Right lobe of liver (tissue), 6 donors: ENCODE measurements at regions not wholly inside any gene's neighbourhood (a gene's known extent, or its start where the extent isn't known, plus 50 kb on each side); places are given as distances from the start of the nearest gene placed in this dataset.

ENCODE experiments used
- ATAC-seq, 4 donors: fragments of 200-7000 bp; cut with Tn5 transposase; one replicate each; pipeline ENCODE4 v1.9.1; 2020; ENCODE audit warnings: mild to moderate bottlenecking in 4 of 4, moderate library complexity in 4 of 4
- DNase-seq, 3 donors: peaks; one replicate each; pipeline ENCODE4 v3.0.0-alpha.2; 2020
- H3K27ac ChIP-seq, 3 donors: fragments of 200-600 bp; one replicate each; pipeline ENCODE4 v1.8.0; 2022
- H3K27me3 ChIP-seq, 2 donors: fragments of 200-600 bp; one replicate each; pipeline ENCODE4 v1.8.0; 2022
- H3K36me3 ChIP-seq, 4 donors: fragments of 200-600 bp; sonication (generic) in 1 of 4; one replicate each; pipeline versions ENCODE4 v1.5.1 to v1.8.0; 2017 to 2022; ENCODE audit warnings: control low read depth in 1 of 4
- H3K4me1 ChIP-seq, 4 donors: fragments of 200-600 bp; sonication (generic) in 1 of 4; one replicate each; pipeline versions ENCODE4 v1.5.1 to v1.8.0; 2017 to 2022; ENCODE audit warnings: control low read depth in 1 of 4
- H3K4me3 ChIP-seq, 3 donors: fragments of 200-600 bp; one replicate each; pipeline ENCODE4 v1.8.0; 2022
- H3K9me3 ChIP-seq, 4 donors: fragments of 200-600 bp; sonication (generic) in 1 of 4; one replicate each; pipeline versions ENCODE4 v1.5.1 to v1.8.0; 2017 to 2022; ENCODE audit warnings: control low read depth in 1 of 4
- POLR2A ChIP-seq: fragments of 450-650 bp; IDR thresholded peaks from one replicate; pipeline ENCODE4 v1.6.1; 2017; ENCODE audit warnings: antibody characterized with exemption, mild to moderate bottlenecking
- WGBS: methylation state at CpG from one replicate; pipeline ENCODE4 v1.1.6; 2018; ENCODE audit warnings: low coverage, low lambda C conversion rate; ENCODE audit not compliant: insufficient coverage; ENCODE audit errors: missing lambda C conversion rate; 5-methylcytosine and 5-hydroxymethylcytosine counted together
- intact Hi-C, 2 donors: fragments of 100-400 bp; cut with DNase I; formaldehyde crosslinking; loops; one replicate each; pipeline versions ENCODE4 v1.11.2 to v1.14.1; 2022
- TF ChIP-seq, protein P1 (sequence below), 4 donors: fragments of 200-600 bp in 3 of 4; fragments of 450-650 bp in 1 of 4; IDR thresholded peaks; one replicate each; pipeline versions ENCODE4 v1.5.1 to v1.8.0; 2016 to 2022; ENCODE audit warnings: antibody characterized with exemption in 4 of 4, mild to moderate bottlenecking in 2 of 4
- donor health status: DM: no; HTN: yes; CAD: no.
- donor health status: DM: no; HTN: no; CAD: no.
- donor health status: DM: no; HTN: no; CAD: no.
- donor health status: DM: no; HTN: yes; CAD: no.
- donor health status: DM: no; HTN: yes; CAD: no.

DNA sequence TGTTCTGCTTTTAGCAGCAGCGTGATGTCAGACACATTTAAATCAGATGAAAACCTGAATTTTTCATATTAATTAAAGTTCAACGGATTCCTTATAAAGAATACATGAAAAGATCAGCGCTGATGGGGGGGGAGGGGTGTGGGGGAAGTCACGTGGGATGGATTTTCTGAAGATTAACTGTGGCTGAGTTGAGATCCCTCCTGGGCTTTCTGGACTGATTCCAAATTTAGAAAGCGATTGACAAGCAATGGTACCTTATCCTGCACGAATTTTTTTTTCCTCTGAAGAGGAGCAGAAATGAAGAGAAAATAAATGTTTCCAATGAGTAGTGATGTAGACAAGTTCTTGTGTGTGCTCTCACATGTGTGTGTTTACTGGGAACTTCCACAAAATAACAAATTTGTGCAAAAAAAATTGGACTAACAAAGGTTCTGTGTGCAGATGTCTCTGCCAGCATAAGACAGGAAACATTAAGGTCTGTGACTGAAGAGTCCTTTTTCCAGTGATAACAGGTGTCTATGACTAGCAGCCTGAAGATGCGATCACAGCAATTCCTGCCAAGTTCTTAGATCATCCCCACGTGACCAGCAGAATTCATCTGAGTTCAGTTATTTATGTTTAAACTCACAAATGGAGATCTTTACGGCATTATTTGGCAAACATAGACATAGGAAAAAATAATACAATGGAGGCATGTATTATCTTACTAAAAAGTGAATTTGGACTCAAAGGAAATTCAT is 585.2 kb upstream of the CELF2 start:
- Histone ChIP-seq H3K27ac (no peak overlapping the region), H3K4me1 (no peaks in the 10 kb centered on the region), H3K36me3 (no peaks in the 10 kb centered on the region), H3K27me3 (no peaks in the 10 kb centered on the region), H3K4me3 (no peak overlapping the region), H3K9me3 (no peaks in the 10 kb centered on the region)
- DNase-seq = no peak
- WGBS = 54% methylated on average over 9 of the region's 9 CpGs
- ATAC-seq = no peak
- intact Hi-C loops = no loop called here
- TF ChIP-seq POLR2A = no peak
- TF ChIP-seq, protein P1, sequence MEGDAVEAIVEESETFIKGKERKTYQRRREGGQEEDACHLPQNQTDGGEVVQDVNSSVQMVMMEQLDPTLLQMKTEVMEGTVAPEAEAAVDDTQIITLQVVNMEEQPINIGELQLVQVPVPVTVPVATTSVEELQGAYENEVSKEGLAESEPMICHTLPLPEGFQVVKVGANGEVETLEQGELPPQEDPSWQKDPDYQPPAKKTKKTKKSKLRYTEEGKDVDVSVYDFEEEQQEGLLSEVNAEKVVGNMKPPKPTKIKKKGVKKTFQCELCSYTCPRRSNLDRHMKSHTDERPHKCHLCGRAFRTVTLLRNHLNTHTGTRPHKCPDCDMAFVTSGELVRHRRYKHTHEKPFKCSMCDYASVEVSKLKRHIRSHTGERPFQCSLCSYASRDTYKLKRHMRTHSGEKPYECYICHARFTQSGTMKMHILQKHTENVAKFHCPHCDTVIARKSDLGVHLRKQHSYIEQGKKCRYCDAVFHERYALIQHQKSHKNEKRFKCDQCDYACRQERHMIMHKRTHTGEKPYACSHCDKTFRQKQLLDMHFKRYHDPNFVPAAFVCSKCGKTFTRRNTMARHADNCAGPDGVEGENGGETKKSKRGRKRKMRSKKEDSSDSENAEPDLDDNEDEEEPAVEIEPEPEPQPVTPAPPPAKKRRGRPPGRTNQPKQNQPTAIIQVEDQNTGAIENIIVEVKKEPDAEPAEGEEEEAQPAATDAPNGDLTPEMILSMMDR (IDR thresholded peaks at IDR 0.05) = no peak

DNA sequence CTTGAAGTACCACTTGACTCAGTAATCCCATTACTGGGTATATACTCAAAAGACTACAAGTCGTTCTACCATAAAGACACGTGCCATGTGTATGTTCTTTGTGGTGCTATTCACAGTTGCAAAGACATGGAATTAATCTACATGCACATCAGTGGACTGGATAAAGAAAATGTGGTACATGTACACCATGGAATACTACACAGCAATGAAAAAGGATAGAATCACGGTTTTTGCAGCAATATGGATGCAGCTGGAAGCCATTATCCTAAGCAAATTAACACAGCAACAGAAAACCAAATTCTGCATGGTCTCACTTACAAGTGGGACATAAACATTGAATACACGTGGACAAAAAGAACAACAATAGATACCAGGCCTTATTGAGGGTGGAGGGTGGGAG is 583.4 kb upstream of the CELF2 start:
- H3K27me3 ChIP-seq = no peaks in the 10 kb centered on the region
- H3K4me3 ChIP-seq = no peak overlapping the region
- no peaks in the 10 kb centered on the region for H3K36me3 ChIP-seq
- no peak for DNase-seq
- WGBS = 72% methylated on average over 4 of the region's 4 CpGs
- no peaks in the 10 kb centered on the region for H3K4me1 ChIP-seq
- ATAC-seq = no peak
- intact Hi-C loops = no loop called here
- no peak overlapping the region for H3K27ac ChIP-seq
- TF ChIP-seq, protein P1 (IDR thresholded peaks at IDR 0.05) = no peak
- TF ChIP-seq POLR2A = no peak
- no peaks in the 10 kb centered on the region for H3K9me3 ChIP-seq

GRCh38 chr10:10437886-10438285 is 579.8 kb upstream of the CELF2 start:
- H3K4me1 ChIP-seq = no peaks in the 10 kb centered on the region
- DNase-seq = no peak
- no peak for ATAC-seq
- TF ChIP-seq POLR2A = no peak
- TF ChIP-seq, protein P1 (IDR thresholded peaks at IDR 0.05) = no peak
- no peaks in the 10 kb centered on the region for H3K9me3 ChIP-seq
- no peak overlapping the region for H3K27ac ChIP-seq
- H3K4me3 ChIP-seq = no peak overlapping the region
- intact Hi-C loops = no loop called here
- 46% methylated on average over 4 of the region's 4 CpGs for WGBS
- H3K27me3 ChIP-seq = no peaks in the 10 kb centered on the region
- H3K36me3 ChIP-seq = no peaks in the 10 kb centered on the region

DNA sequence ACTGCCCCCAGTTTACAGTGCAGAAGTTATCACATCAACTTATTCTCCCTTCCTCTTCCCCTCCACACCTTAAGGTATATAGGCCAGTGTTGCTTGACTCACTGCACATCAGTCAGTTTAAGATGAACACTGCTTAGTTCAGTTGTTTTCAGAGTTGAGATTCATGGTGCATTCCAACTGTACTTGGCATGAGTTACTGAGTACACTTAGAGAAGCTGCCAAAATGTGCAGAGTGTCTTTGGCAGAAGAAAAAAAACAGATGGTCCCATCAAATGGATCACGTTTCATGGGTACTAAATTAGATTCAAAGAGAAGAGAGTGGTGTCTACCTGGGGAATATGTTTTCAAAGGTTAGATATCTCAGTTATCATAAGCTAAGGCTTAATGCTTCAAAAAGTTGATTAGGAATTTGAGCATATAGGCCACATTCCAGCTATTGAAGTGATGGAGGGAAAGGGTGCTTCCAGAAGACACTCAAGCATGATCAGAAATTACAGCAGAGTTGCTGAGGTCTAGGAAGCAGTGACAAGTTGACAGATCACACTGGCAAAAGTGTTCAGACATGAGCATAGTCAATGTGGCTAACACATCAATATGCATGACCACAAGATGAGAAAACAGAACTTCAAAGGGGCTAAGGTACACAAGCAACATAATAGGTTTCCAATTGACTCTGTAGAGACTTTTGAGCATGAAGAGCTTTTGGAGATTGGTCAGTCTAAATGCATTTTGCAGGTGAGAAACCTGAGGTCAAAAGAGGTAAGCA is 579.2 kb upstream of the CELF2 start:
- no peaks in the 10 kb centered on the region for H3K27me3 ChIP-seq
- intact Hi-C loops = no loop called here
- WGBS = 40% methylated on average over 1 of the region's 1 CpG
- H3K4me3 ChIP-seq = no peak overlapping the region
- H3K9me3 ChIP-seq = no peaks in the 10 kb centered on the region
- no peaks in the 10 kb centered on the region for H3K36me3 ChIP-seq
- H3K4me1 ChIP-seq = no peaks in the 10 kb centered on the region
- TF ChIP-seq, protein P1 (IDR thresholded peaks at IDR 0.05) = no peak
- TF ChIP-seq POLR2A = no peak
- DNase-seq (no peak), ATAC-seq (no peak)
- no peak overlapping the region for H3K27ac ChIP-seq
